ENCODE measurements at regions not wholly inside any gene's neighbourhood (a gene's known extent, or its start where the extent isn't known, plus 50 kb on each side); places are given as distances from the start of the nearest gene placed in this dataset.

DNA sequence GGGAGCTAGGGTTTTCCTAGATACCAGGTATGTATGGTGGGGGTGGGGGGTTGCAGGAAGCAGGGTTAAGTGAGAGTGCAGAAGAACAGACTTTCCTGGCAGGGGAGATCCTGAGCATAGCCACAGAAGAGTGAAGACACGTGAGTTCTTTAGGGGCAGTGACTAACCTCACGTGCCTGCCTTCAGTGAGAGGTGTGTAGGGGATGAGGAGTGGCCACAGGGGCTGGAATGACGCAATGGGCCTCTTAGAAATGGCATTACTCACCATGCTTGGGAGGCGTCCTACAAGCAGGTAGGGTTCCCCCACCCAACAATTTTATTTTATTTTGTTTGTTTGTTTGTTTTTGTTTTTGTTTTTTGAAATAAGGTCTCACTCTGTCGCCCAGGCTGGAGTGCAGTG, 698.6 kb upstream of the NRP1 start:
- Histone ChIP-seq H3K4me3 (replicated peaks in 1 of 3; ENCODE audit: low read depth in 2 of 3, low read length in 3 of 3) (no peak overlapping the region), H3K9ac (ENCODE audit: insufficient read depth, low read length, poor library complexity, severe bottlenecking) (no peak overlapping the region), H3K36me3 (replicated peaks in 1 of 2; ENCODE audit: control insufficient read depth in 1 of 2, insufficient read depth in 2 of 2, low read length in 2 of 2) (no peaks in the 10 kb centered on the region), H3K4me1 (ENCODE audit: control insufficient read depth in 1 of 2, insufficient read depth in 2 of 2, low read length in 2 of 2) (no peaks in the 10 kb centered on the region), H3K4me2 (replicated peaks; ENCODE audit: extremely low read depth, low read length, poor library complexity, severe bottlenecking) (no peak overlapping the region), H3K27ac (ENCODE audit: low read depth in 1 of 2, low read length in 2 of 2) (no peak overlapping the region), H3K9me3 (replicated peaks in 1 of 2; ENCODE audit: control insufficient read depth in 1 of 2, insufficient read depth in 1 of 2, low read length in 2 of 2) (peaks cover 0 to 13% of the 10 kb centered on the region in 2 donors), H4K20me1 (ENCODE audit: insufficient read depth, low read length) (no peaks in the 10 kb centered on the region), H2AFZ (ENCODE audit: insufficient read depth, low read depth, low read length, poor library complexity, severe bottlenecking) (no peak overlapping the region), H3K79me2 (ENCODE audit: insufficient read depth, low read length) (no peaks in the 10 kb centered on the region), H3K27me3 (ENCODE audit: control insufficient read depth in 2 of 2, insufficient read depth in 2 of 2, low read length in 2 of 2) (no peaks in the 10 kb centered on the region)
- 83% methylated on average over 3 of the region's 5 CpGs for WGBS (ENCODE audit: insufficient coverage)
- no peak for DNase-seq
- no peak overlapping the region for H3K27ac Mint-ChIP-seq
- peaks cover 3% of the 10 kb centered on the region for H3K4me1 Mint-ChIP-seq
- H3K4me3 Mint-ChIP-seq: no peak overlapping the region
- H3K36me3 Mint-ChIP-seq: no peaks in the 10 kb centered on the region
- peaks cover 0 to 3% (median 0%) of the 10 kb centered on the region in 3 donors for H3K27me3 Mint-ChIP-seq (ENCODE audit: low read depth in 3 of 3)
- no peak for TF ChIP-seq CTCF (IDR thresholded peaks at IDR 0.05)
- intact Hi-C loops (cut with micrococcal nuclease): no loop called here
- peaks cover 5 to 25% (median 8%) of the 10 kb centered on the region in 7 donors for H3K9me3 Mint-ChIP-seq

- Mint-ChIP-seq H3K27ac (no peak overlapping the region), H3K27me3 (ENCODE audit: low read depth in 3 of 3) (peaks cover 0 to 4% (median 0%) of the 10 kb centered on the region in 3 donors), H3K36me3 (no peaks in the 10 kb centered on the region), H3K4me3 (no peak overlapping the region), H3K4me1 (peaks cover 3% of the 10 kb centered on the region), H3K9me3 (peaks cover 5 to 26% (median 8%) of the 10 kb centered on the region in 7 donors)
- H3K9me3 ChIP-seq (replicated peaks in 1 of 2; ENCODE audit: control insufficient read depth in 1 of 2, insufficient read depth in 1 of 2, low read length in 2 of 2): peaks cover 0 to 13% of the 10 kb centered on the region in 2 donors
- no peak overlapping the region for H3K4me2 ChIP-seq (replicated peaks; ENCODE audit: extremely low read depth, low read length, poor library complexity, severe bottlenecking)
- intact Hi-C loops (cut with micrococcal nuclease): no loop called here
- no peaks in the 10 kb centered on the region for H3K4me1 ChIP-seq (ENCODE audit: control insufficient read depth in 1 of 2, insufficient read depth in 2 of 2, low read length in 2 of 2)
- H3K27ac ChIP-seq (ENCODE audit: low read depth in 1 of 2, low read length in 2 of 2): no peak overlapping the region
- H3K36me3 ChIP-seq (replicated peaks in 1 of 2; ENCODE audit: control insufficient read depth in 1 of 2, insufficient read depth in 2 of 2, low read length in 2 of 2): no peaks in the 10 kb centered on the region
- no peak overlapping the region for H3K4me3 ChIP-seq (replicated peaks in 1 of 3; ENCODE audit: low read depth in 2 of 3, low read length in 3 of 3)
- no peaks in the 10 kb centered on the region for H4K20me1 ChIP-seq (ENCODE audit: insufficient read depth, low read length)
- no peaks in the 10 kb centered on the region for H3K27me3 ChIP-seq (ENCODE audit: control insufficient read depth in 2 of 2, insufficient read depth in 2 of 2, low read length in 2 of 2)
- H2AFZ ChIP-seq (ENCODE audit: insufficient read depth, low read depth, low read length, poor library complexity, severe bottlenecking): no peak overlapping the region
- H3K9ac ChIP-seq (ENCODE audit: insufficient read depth, low read length, poor library complexity, severe bottlenecking): no peak overlapping the region
- H3K79me2 ChIP-seq (ENCODE audit: insufficient read depth, low read length): no peaks in the 10 kb centered on the region
- no peak for TF ChIP-seq CTCF (IDR thresholded peaks at IDR 0.05)
- WGBS (ENCODE audit: insufficient coverage): no CpG with 5 or more reads among the region's 3 CpGs
- DNase-seq: no peak
Measured at GRCh38 chr10:34032564-34032963, 698.1 kb upstream of the NRP1 start.

Measured in CD14-positive monocyte (primary cell).